Transverse colon (tissue), 4 donors: ENCODE measurements at regions not wholly inside any gene's neighbourhood (a gene's known extent, or its start where the extent isn't known, plus 50 kb on each side); places are given as distances from the start of the nearest gene placed in this dataset.

ENCODE experiments used
- EP300 ChIP-seq: sonication (generic); formaldehyde crosslinking; IDR thresholded peaks from one replicate; pipeline ENCODE4 v1.6.1; 2017; ENCODE audit warnings: antibody characterized with exemption, low read depth
- POLR2A ChIP-seq: fragments of 450-650 bp; IDR thresholded peaks from one replicate; pipeline ENCODE4 v1.6.1; 2016; ENCODE audit warnings: antibody characterized with exemption, mild to moderate bottlenecking, moderate library complexity
- POLR2AphosphoS5 ChIP-seq, 3 donors: sonication (generic); formaldehyde crosslinking; IDR thresholded peaks; one replicate each; pipeline ENCODE4 v1.6.1; 2016; ENCODE audit warnings: antibody characterized with exemption in 3 of 3
- TF ChIP-seq, protein P1 (sequence below), 5 experiments: fragments of 200-600 bp in 3 of 5; fragments of 450-650 bp in 2 of 5; sonication (generic) in 3 of 5; IDR thresholded peaks; 1 replicate in 2 of 5; 2 replicates in 3 of 5; pipeline ENCODE4 v1.5.1; 2016 to 2017; ENCODE audit warnings: antibody characterized with exemption in 5 of 5, inconsistent platforms in 3 of 5, mild to moderate bottlenecking in 2 of 5, moderate library complexity in 1 of 5

GRCh38 chr17:72388765-72389473, 268.1 kb downstream of the SOX9 start:
- TF ChIP-seq, protein P1, sequence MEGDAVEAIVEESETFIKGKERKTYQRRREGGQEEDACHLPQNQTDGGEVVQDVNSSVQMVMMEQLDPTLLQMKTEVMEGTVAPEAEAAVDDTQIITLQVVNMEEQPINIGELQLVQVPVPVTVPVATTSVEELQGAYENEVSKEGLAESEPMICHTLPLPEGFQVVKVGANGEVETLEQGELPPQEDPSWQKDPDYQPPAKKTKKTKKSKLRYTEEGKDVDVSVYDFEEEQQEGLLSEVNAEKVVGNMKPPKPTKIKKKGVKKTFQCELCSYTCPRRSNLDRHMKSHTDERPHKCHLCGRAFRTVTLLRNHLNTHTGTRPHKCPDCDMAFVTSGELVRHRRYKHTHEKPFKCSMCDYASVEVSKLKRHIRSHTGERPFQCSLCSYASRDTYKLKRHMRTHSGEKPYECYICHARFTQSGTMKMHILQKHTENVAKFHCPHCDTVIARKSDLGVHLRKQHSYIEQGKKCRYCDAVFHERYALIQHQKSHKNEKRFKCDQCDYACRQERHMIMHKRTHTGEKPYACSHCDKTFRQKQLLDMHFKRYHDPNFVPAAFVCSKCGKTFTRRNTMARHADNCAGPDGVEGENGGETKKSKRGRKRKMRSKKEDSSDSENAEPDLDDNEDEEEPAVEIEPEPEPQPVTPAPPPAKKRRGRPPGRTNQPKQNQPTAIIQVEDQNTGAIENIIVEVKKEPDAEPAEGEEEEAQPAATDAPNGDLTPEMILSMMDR (IDR thresholded peaks at IDR 0.05), result no peak
- TF ChIP-seq POLR2A (no peak), POLR2AphosphoS5 (IDR thresholded peaks at IDR 0.05) (no peak), EP300 (no peak)
